Osteoblast (primary cell): ENCODE measurements at regions not wholly inside any gene's neighbourhood (a gene's known extent, or its start where the extent isn't known, plus 50 kb on each side); places are given as distances from the start of the nearest gene placed in this dataset.

Experiments
- DNase-seq: peaks from one replicate; pipeline ENCODE4 v3.0.0; 2011; ENCODE audit warnings: low spot score, mixed read lengths; ENCODE audit not compliant: insufficient read length; ENCODE audit errors: missing footprints
- H2AFZ ChIP-seq: 2 replicates; pipeline ENCODE4 v1.6.0; 2011; ENCODE audit warnings: mild to moderate bottlenecking, low read length
- H3K27ac ChIP-seq: 2 replicates; pipeline ENCODE4 v1.5.1; 2011; ENCODE audit warnings: mild to moderate bottlenecking, low read depth, low read length, moderate library complexity
- H3K27me3 ChIP-seq: 2 replicates; pipeline ENCODE4 v1.6.0; 2012; ENCODE audit warnings: mild to moderate bottlenecking, control low read depth, inconsistent platforms, low read length, moderate library complexity; ENCODE audit not compliant: insufficient read depth
- H3K36me3 ChIP-seq: 2 replicates; pipeline ENCODE4 v1.5.1; 2011; ENCODE audit warnings: mild to moderate bottlenecking, low read length, control low read depth, moderate library complexity; ENCODE audit not compliant: insufficient read depth
- H3K4me1 ChIP-seq: 2 replicates; pipeline ENCODE4 v1.5.1; 2011; ENCODE audit warnings: mild to moderate bottlenecking, low read length, control low read depth, moderate library complexity; ENCODE audit not compliant: insufficient read depth
- H3K4me2 ChIP-seq: 2 replicates; pipeline ENCODE4 v1.6.0; 2011; ENCODE audit warnings: mild to moderate bottlenecking, low read length; ENCODE audit not compliant: insufficient read depth
- H3K4me3 ChIP-seq: fragments of 200-600 bp; sonication (generic); 3 replicates; pipeline ENCODE4 v1.5.1; 2012; ENCODE audit warnings: mild to moderate bottlenecking, low read length, inconsistent platforms; ENCODE audit not compliant: insufficient read depth
- H3K79me2 ChIP-seq: 2 replicates; pipeline ENCODE4 v1.6.0; 2012; ENCODE audit warnings: mild to moderate bottlenecking, low read length, control low read depth, inconsistent platforms; ENCODE audit not compliant: insufficient read depth
- H3K9me3 ChIP-seq: 2 replicates; pipeline ENCODE4 v1.5.1; 2011; ENCODE audit warnings: low read depth, low read length, control low read depth
- H4K20me1 ChIP-seq: 2 replicates; pipeline ENCODE4 v1.6.0; 2012; ENCODE audit warnings: mild to moderate bottlenecking, low read length, control low read depth; ENCODE audit not compliant: insufficient read depth
- TF ChIP-seq, protein P1 (sequence below): IDR thresholded peaks from 2 replicates; pipeline ENCODE4 v1.5.1; 2011; ENCODE audit warnings: mild to moderate bottlenecking, low read depth, low read length, moderate library complexity; ENCODE audit errors: extremely low read depth

DNA sequence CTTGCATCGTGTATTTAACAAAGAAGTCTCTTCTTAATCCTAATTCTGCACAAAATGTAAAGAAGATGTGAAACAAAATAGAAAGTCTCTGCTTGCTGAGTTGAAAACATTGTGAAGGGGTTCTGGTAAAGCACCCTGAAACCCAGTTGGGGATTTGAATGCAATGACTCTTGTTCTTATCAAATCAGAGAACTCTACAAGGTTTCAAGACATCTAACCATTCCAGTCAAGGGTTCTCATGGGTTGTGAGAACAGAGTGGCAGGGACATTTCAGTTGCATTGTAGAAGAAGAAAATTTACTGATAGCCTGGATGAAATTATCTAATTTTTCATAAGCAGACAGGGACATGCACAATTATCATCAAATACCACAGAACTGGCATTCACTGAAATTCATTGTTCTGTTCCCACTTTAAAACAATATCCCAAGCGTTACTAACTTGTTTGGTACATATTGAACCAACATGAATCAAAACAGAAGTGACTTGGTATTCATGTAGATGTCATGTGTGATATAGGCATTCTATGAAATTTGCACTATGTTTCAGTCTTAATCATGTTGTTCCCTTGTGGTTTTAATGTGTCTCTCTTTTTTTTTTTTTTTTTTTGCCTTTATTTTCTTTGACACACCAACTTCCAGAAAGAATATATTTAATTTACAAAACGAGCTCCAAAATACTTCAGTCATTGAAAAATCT lies 563.3 kb downstream of the IRX1 start:
- Histone ChIP-seq H3K36me3 (no peaks in the 10 kb centered on the region), H3K4me1 (no peaks in the 10 kb centered on the region), H3K9me3 (peaks cover 4% of the 10 kb centered on the region), H3K4me2 (no peak overlapping the region), H4K20me1 (no peaks in the 10 kb centered on the region), H3K4me3 (no peak overlapping the region), H3K27me3 (no peaks in the 10 kb centered on the region), H3K79me2 (no peaks in the 10 kb centered on the region), H3K27ac (no peak overlapping the region), H2AFZ (no peak overlapping the region)
- DNase-seq = no peak
- TF ChIP-seq, protein P1, sequence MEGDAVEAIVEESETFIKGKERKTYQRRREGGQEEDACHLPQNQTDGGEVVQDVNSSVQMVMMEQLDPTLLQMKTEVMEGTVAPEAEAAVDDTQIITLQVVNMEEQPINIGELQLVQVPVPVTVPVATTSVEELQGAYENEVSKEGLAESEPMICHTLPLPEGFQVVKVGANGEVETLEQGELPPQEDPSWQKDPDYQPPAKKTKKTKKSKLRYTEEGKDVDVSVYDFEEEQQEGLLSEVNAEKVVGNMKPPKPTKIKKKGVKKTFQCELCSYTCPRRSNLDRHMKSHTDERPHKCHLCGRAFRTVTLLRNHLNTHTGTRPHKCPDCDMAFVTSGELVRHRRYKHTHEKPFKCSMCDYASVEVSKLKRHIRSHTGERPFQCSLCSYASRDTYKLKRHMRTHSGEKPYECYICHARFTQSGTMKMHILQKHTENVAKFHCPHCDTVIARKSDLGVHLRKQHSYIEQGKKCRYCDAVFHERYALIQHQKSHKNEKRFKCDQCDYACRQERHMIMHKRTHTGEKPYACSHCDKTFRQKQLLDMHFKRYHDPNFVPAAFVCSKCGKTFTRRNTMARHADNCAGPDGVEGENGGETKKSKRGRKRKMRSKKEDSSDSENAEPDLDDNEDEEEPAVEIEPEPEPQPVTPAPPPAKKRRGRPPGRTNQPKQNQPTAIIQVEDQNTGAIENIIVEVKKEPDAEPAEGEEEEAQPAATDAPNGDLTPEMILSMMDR = no peak

DNA sequence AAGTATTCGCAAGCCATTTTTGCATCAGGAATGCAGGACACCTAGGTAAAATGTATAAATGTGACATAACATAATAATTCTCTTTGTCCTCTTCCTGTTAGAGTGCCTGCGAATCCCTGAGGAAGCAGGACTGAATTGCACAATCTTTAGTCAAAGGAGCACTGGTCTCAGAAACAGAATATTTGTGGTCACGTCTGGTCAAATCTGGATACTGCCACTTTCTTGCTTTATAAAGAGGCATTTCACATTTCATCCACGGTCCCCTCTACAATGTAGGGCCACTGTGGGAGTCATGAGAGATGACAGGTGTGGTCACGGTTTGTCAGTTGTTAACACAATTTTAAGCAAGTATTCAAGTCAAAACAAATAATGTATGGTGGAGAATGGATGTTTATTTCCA lies 564.0 kb downstream of the IRX1 start:
- Histone ChIP-seq H3K27ac (no peak overlapping the region), H3K4me1 (no peaks in the 10 kb centered on the region), H2AFZ (no peak overlapping the region), H3K9me3 (peaks cover 4% of the 10 kb centered on the region), H3K4me2 (no peak overlapping the region), H3K79me2 (no peaks in the 10 kb centered on the region), H4K20me1 (no peaks in the 10 kb centered on the region), H3K36me3 (no peaks in the 10 kb centered on the region), H3K27me3 (no peaks in the 10 kb centered on the region), H3K4me3 (no peak overlapping the region)
- TF ChIP-seq, protein P1 = no peak
- no peak for DNase-seq

DNA sequence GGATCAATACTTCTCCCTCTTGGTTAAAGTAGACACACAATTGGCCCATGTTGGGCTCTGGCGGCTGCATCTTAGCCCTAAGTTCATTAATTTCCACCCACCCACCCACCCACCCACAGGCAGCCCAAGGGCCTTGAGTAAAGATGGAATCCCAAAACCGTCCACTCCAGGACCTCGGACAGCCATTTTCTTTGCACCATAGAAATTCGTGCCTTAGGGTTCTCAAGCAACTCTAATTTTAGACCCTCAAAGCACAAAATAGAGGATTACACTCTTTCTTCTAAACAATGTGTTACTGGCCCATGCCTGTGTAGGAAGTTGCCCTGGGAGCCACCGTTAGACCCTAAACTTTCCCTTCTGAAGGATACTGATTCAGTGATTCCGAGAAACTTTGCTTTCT lies 568.5 kb downstream of the IRX1 start:
- Histone ChIP-seq H2AFZ (no peak overlapping the region), H3K27ac (no peak overlapping the region), H3K36me3 (no peaks in the 10 kb centered on the region), H3K4me3 (no peak overlapping the region), H3K4me2 (no peak overlapping the region), H3K79me2 (no peaks in the 10 kb centered on the region), H3K27me3 (no peaks in the 10 kb centered on the region), H3K4me1 (no peaks in the 10 kb centered on the region), H3K9me3 (peaks cover 4% of the 10 kb centered on the region), H4K20me1 (no peaks in the 10 kb centered on the region)
- no peak for DNase-seq
- TF ChIP-seq, protein P1 = no peak

DNA sequence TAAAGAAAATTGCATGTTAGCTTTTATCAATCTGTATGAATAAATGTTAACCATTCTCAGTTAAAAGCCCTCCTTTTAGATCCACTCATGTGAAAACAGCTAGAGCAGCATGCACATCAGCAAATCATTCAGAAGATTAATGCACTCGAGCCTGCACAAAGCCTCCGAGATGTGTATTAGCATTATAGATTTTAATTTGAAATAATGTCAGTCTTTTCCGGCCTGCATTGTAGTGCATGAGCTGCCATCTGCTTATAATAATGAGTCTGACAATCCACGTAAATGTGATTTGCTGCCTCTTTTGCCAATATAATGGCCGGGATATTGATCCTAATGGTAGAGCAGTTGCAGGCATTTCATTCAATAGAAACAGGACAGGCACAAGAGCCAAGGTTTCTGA lies 585.1 kb downstream of the IRX1 start:
- no peak for DNase-seq
- Histone ChIP-seq H3K4me3 (no peak overlapping the region), H3K79me2 (no peaks in the 10 kb centered on the region), H3K36me3 (no peaks in the 10 kb centered on the region), H3K4me1 (no peaks in the 10 kb centered on the region), H2AFZ (no peak overlapping the region), H3K27me3 (no peaks in the 10 kb centered on the region), H3K27ac (no peak overlapping the region), H3K4me2 (no peak overlapping the region), H4K20me1 (no peaks in the 10 kb centered on the region), H3K9me3 (no peaks in the 10 kb centered on the region)
- TF ChIP-seq, protein P1 = no peak
